ENCODE measurements at regions not wholly inside any gene's neighbourhood (a gene's known extent, or its start where the extent isn't known, plus 50 kb on each side); places are given as distances from the start of the nearest gene placed in this dataset.

GRCh38 chr1:218765753-218766152, 407.9 kb upstream of the LYPLAL1 start:
- no peak for DNase-seq (ENCODE audit: low read depth)

- DNase-seq (ENCODE audit: low read depth), result peak; percentile 13
Observed at GRCh38 chr1:218771931-218772330, 401.7 kb upstream of the LYPLAL1 start.

- no peak for DNase-seq (ENCODE audit: low read depth)
Observed at GRCh38 chr1:218772575-218772974, 401.1 kb upstream of the LYPLAL1 start.

DNA sequence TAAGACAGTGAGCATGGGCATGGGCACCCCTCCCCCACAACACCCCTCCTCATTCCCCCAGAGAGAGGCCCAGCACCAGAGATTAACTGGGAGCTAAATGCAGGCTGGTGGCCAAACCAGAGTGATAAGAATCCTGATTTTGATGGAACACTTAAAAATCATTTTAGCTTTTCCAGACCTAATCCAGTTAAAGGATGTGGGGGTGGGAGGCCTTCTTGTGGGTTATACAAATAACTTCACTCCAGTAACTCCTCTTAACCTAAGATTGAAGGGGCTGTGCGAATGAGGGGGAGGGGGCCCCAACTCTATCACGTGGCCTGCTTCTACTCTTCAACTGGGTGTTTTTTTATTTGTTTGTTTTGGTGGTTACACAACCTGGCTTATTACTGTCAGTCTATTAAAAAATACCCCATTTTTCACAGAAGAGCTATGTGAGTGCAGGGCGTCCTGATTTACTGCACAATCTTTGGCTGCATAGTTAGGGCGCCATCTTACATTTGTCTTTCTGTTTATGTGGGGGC, 398.1 kb upstream of the LYPLAL1 start:
- no peak for DNase-seq (ENCODE audit: low read depth)

DNA sequence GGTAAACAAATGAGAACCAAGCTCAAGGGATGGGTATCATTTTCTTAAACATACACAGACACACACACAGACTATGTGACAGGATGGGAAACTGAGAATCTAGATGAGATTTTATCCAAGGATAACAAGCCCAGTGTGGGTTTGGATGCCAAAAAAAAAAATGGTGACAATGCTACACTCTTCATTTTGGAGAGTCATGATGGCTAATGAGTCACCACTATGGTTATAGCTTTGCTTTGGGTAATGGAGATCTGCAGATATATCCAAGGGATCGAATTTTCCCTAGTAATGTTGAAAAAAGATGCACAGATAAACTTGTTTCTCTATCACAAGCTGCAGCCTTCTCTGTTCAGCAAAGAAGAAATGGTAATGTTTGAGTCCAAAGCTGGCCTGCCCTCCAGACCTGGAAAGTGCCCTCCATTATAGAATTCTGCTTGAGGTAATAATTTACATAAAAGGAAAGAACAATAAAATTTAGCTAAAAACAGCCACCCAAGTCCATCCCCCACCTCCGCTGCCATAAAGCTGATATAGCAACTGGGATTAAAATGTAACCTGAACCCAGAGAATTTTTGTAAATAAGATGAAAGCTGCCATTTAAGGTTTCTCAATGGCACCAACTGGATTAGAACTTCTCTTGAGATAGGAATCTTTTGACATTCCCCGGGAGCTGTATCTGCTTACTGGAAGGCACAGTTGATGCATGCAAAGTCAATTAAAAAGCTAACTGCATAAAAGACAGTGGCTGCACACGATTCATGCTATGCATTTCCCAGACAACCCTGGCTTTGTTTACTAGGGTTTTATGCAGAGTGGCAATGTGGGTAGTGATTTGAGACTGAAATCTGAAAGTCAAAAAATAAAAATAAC, 395.2 kb upstream of the LYPLAL1 start:
- DNase-seq (ENCODE audit: low read depth), result no peak

DNA sequence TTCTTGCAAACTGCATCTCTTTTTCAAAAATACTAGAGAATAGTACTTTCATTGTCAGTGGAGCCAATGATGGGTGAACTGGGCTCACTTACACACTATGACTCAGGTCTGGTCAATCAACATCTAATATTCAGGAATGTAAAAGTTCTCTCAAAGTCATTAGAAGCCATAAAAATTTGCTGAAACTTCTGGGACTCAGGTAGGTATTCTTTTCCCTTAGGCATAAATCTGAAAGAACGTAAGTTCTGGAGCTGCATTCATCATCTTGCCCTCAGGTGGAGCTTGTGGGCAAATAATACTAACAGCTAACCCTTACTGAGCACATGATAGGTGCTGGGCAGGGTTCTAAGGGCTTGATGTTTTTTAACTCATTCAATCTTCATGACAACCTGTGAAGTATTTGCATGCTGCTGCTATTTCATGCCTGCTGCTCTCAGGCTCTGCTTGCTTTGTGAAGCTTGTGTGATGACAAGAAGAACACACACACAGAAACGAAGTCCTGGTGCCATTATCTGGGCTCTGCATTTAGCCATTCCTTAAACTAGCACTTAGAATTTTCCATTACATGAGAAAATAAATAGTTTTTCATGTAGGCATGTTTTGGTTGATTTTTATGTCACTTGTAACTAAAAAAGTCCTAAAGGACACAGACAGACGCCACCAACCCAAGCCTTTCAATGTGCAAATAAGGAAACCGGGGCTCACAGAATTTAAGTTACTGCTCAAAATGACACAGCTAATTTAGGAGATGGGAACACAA, 394.2 kb upstream of the LYPLAL1 start:
- no peak for DNase-seq (ENCODE audit: low read depth)

GRCh38 chr1:218783131-218783530, 390.5 kb upstream of the LYPLAL1 start:
- DNase-seq (ENCODE audit: low read depth), result no peak

- DNase-seq (ENCODE audit: low read depth), result no peak
Observed at GRCh38 chr1:218783916-218784315, 389.8 kb upstream of the LYPLAL1 start.

- no peak for DNase-seq (ENCODE audit: low read depth)
Observed at GRCh38 chr1:218785928-218786327, 387.8 kb upstream of the LYPLAL1 start.

DNA sequence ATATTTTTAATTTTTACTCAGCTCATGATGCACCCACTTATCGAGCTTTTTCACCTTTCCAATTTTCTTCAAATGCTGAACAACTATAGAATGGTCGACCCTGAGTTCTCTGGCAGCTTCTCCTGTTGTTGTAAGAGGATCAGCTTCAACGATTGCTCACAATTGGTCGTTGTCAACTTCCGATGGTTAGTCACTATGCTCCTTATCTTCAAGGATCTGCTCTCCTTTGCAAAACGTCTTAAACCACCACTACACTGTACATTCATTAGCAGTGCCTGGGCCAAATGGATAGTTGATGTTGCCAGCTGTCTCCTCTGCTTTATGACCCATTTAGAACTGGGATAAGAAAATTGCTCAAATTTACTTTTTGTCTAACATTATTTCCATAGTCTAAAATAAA, 385.9 kb upstream of the LYPLAL1 start:
- DNase-seq (ENCODE audit: low read depth), result no peak

DNA sequence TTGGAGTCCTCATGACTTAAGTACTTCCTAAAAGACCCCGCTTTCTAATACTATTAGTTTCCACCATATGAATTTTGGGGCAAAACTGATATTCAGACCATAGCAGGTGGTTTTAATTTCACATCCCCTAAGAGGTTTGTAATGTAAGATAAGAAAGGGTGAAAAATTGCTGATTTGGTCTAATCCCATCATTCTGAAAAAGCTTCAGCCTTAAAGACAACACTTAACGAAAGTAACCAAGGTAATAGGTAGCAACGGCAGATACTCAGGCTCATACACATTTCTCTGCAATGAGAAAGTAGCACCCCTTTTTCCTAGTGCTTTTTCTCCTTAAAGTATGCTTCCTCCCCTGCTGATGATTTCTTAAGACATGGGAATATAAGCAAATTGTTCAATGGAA, 376.9 kb upstream of the LYPLAL1 start:
- DNase-seq (ENCODE audit: low read depth), result no peak

DNA sequence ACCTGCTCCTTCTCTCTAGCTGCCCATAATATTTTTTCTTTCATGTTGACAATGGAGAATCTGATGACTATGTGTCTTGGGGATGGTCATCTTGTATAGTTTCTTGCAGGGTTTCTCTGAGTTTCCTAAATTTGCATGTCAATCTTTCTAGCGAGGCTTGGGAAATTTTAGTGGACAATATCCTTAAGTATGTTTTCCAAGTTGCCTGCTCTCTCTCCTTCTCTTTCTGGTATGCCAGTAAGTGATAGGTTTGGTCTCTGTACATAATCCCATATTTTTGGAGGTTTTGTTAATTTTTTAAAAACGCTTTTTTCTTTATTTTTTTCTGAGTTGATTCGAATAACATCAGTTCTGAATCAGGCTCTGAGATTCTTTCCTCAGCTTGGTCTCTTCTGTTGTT, 370.9 kb upstream of the LYPLAL1 start:
- DNase-seq (ENCODE audit: low read depth), result no peak

DNA sequence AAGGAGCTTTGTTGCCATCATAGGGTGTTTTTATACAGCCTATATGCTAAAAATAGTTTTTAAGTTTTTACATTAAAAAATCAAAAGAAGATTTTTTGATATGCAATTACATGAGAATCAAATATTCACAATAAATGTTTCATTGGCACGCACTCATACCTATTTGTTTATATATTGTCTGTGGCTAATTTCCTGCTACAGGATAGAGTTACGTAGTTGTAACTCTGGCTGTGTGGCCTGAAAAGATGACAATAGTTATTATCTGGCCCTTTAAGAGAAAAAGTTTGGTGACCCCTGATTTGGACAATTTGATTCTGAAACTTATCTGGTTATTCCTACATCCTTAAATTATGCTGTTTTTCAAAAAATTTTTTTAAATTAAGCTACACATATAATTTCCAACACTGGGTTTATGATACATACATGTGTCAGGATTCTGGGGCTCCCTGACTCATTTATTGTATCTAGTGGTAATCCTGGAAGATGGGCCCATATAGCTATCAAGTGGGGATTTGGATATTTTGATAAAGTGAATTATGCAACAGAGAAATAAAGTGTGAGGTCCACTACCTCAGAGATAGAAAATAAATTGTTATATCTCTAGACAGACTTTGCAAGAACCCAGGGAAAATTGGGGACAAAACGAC, 370.2 kb upstream of the LYPLAL1 start:
- DNase-seq (ENCODE audit: low read depth), result no peak

DNA sequence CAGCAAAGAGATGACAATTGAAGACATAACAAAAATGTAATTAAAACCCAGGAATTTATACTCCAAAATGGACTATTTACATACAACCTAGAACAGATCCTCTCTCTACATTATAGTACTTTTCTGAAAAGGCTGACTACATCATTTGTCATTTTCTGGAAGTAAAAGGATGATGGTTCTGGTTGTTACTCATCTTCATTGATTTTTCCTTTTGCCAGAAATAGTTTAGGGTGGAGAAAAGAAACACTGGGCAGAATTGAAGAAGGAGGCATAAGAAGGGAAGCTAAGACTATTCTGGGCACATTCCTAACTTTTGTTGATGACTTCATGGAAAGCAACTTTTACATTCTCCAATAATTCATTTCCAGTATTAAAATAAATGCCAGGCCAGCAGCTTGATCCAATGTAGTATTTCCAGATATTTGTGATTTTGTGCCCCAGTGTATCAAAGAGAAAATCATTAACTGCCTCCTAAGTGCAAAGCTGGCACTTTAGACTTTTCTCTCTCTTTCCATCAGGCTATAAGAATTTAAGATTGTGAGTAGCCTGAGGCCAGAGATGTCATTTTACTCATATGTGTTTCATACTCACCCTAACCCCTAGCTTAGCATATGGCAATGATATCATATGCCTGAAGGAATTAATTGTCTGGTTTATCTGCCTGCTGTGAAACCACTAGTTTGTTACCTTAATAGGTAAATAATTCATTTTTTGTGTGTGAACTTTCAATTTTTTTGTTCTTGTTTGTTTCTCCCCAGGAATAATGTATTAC, 369.5 kb upstream of the LYPLAL1 start:
- no peak for DNase-seq (ENCODE audit: low read depth)

- no peak for DNase-seq (ENCODE audit: low read depth)
Observed at GRCh38 chr1:218809061-218809460, 364.6 kb upstream of the LYPLAL1 start.

DNA sequence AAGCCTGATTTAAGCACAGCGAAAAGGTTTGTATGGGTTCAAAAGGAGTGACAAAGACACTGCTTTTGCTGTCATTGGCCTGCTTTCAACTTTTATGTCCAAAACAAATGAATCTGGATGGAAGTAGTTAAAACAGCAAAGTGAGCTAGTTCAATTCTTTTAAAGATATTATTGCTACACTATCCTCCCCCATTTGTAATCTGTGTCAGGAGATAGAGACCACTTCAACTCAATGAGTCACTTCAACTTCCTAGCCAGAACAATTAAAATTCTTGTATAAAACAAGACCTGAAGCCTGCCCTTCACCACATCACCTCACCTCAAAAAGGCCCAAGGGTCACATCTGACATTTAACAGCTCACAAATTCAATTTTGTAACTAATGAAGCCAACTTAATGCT, 364.1 kb upstream of the LYPLAL1 start:
- DNase-seq (ENCODE audit: low read depth), result no peak

DNA sequence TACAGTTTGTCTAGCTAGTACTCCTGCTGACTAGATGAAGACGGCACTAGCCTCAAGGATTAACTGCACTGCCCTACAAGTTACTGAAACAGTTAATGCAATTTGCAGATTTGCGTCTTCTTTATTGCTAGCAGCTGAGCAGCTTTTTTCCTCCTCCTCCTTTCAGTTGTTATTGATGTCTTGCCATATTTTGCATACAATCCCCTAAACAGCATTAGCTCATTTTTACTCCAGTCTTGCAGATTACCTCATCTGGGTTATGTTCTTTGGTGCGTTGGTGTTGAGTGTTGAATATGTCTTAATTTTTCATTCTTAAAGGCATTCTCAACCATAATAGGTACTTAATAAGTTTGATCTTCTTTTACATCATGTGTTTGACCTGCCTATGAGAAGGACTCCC, 363.4 kb upstream of the LYPLAL1 start:
- peak; percentile 83 for DNase-seq (ENCODE audit: low read depth)

DNA sequence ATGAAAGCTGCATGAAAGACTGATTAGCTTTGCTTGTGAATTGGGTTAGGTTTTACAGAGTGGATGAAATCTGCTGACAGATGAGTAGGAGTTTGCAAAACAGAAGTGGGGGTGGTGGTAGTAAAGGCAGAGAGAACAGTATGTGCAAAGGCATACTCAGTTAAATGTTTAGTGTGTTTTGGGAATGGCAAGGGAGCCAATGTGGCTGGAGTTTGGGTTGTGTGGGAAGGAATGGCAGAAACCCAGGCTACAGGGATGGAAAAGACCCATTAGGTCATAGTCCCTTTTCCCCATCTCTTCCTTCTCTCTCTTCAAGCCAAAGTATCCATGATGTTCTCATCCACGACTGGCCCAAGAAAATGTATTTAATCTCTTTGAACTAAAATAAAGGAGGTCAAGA, 362.2 kb upstream of the LYPLAL1 start:
- no peak for DNase-seq (ENCODE audit: low read depth)

GRCh38 chr1:218812360-218812759, 361.3 kb upstream of the LYPLAL1 start:
- DNase-seq (ENCODE audit: low read depth), result no peak

GRCh38 chr1:218813237-218813636, 360.4 kb upstream of the LYPLAL1 start:
- no peak for DNase-seq (ENCODE audit: low read depth)

- no peak for DNase-seq (ENCODE audit: low read depth)
Observed at GRCh38 chr1:218815076-218815475, 358.6 kb upstream of the LYPLAL1 start.

DNA sequence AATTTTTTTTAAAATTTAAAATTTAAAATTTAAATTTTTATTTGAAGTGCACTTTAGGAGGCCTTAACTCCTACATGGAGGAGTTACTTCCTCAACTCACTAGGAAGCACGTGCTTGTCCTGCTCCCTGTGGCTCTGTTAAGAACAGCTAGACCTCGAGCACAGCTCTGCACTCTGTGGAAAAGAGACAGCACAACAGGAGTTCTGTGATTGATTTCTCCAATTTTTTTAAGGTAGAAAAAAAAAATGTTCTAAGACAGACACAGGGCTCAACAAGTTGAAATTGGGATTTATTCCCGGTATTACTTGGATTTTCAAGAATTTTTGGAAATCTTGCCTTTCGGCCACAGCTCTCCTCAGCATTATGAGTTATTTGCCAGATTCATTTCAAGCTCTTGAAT, 356.6 kb upstream of the LYPLAL1 start:
- no peak for DNase-seq (ENCODE audit: low read depth)
